Neural cell (in vitro differentiated cells): ENCODE measurements at regions not wholly inside any gene's neighbourhood (a gene's known extent, or its start where the extent isn't known, plus 50 kb on each side); places are given as distances from the start of the nearest gene placed in this dataset.
A peak's percentile ranks its signal among the peaks of the same experiment; 100 is the strongest.

Source experiments
- H2AFZ ChIP-seq: fragments of 200-600, 300-800 bp; sonication (generic), shearing (Covaris generic); 2 replicates; pipeline ENCODE4 v1.6.0; 2014; ENCODE audit warnings: low read depth, mild to moderate bottlenecking, antibody characterized with exemption, low read length, moderate library complexity
- H3F3A ChIP-seq: fragments of 200-600 bp; shearing (Covaris generic); 2 replicates; pipeline ENCODE4 v1.6.1; 2016; ENCODE audit warnings: mild to moderate bottlenecking, moderate library complexity, mixed read lengths, antibody characterized with exemption, low read length; ENCODE audit not compliant: insufficient read depth, poor library complexity, severe bottlenecking
- H3K27ac ChIP-seq: fragments of 200-600, 300-800 bp; sonication (generic), shearing (Covaris generic); 2 replicates; pipeline ENCODE4 v1.5.1; 2014; ENCODE audit warnings: mild to moderate bottlenecking, low read length, moderate library complexity
- H3K27me3 ChIP-seq: fragments of 300-800, 200-600 bp; sonication (generic), shearing (Covaris generic); 2 replicates; pipeline ENCODE4 v1.6.0; 2014; ENCODE audit warnings: mild to moderate bottlenecking, low read depth, low read length, moderate library complexity; ENCODE audit not compliant: insufficient read depth
- H3K36me3 ChIP-seq: fragments of 300-800, 200-600 bp; sonication (generic), shearing (Covaris generic); 2 replicates; pipeline ENCODE4 v1.5.1; 2014; ENCODE audit warnings: mild to moderate bottlenecking, antibody characterized with exemption, low read length, moderate library complexity; ENCODE audit not compliant: insufficient read depth
- H3K4me2 ChIP-seq: fragments of 300-800, 200-600 bp; sonication (generic), shearing (Covaris generic); 2 replicates; pipeline ENCODE4 v1.6.0; 2014; ENCODE audit warnings: mild to moderate bottlenecking, low read length
- H3K4me3 ChIP-seq: fragments of 300-800, 200-600 bp; sonication (generic), shearing (Covaris generic); 2 replicates; pipeline ENCODE4 v1.5.1; 2014; ENCODE audit warnings: mild to moderate bottlenecking, low read length, moderate library complexity
- H3K79me2 ChIP-seq: fragments of 200-600 bp; shearing (Covaris generic); replicated peaks from 2 replicates; pipeline ENCODE4 v1.6.0; 2014; ENCODE audit warnings: mild to moderate bottlenecking, low read length, moderate library complexity; ENCODE audit not compliant: insufficient read depth
- H3K9ac ChIP-seq: fragments of 300-800, 200-600 bp; sonication (generic), shearing (Covaris generic); 2 replicates; pipeline ENCODE4 v1.6.1; 2016; ENCODE audit warnings: mild to moderate bottlenecking, low read length, mixed read lengths
- H3K9me2 ChIP-seq: fragments of 200-600 bp; shearing (Covaris generic); 2 replicates; pipeline ENCODE4 v1.6.1; 2016; ENCODE audit warnings: mild to moderate bottlenecking, low read length, mixed read lengths; ENCODE audit not compliant: insufficient read depth
- H3K9me3 ChIP-seq: fragments of 200-600, 300-800 bp; sonication (generic), shearing (Covaris generic); 2 replicates; pipeline ENCODE4 v1.6.1; 2016; ENCODE audit warnings: mild to moderate bottlenecking, mixed run types, low read length, moderate library complexity, mixed read lengths
- H4K20me1 ChIP-seq: fragments of 200-600 bp; shearing (Covaris generic); 2 replicates; pipeline ENCODE4 v1.6.1; 2016; ENCODE audit warnings: mild to moderate bottlenecking, mixed run types; ENCODE audit not compliant: insufficient read depth
- EP300 ChIP-seq: fragments of 450-650 bp; conservative IDR thresholded peaks from 2 replicates; pipeline ENCODE4 v1.6.1; 2014; ENCODE audit warnings: antibody characterized with exemption, mild to moderate bottlenecking, moderate library complexity; ENCODE audit not compliant: poor library complexity, severe bottlenecking
- EZH2 ChIP-seq: fragments of 200-600, 300-800 bp; shearing (Covaris generic), sonication (generic); IDR thresholded peaks from 2 replicates; pipeline ENCODE4 v1.6.1; 2014; ENCODE audit warnings: antibody characterized with exemption, low read length, borderline replicate concordance, mild to moderate bottlenecking; ENCODE audit not compliant: insufficient read depth, poor library complexity, severe bottlenecking
- MXI1 ChIP-seq: fragments of 450-650 bp; conservative IDR thresholded peaks from 2 replicates; pipeline ENCODE4 v1.6.1; 2014; ENCODE audit warnings: antibody characterized with exemption, mild to moderate bottlenecking; ENCODE audit not compliant: poor library complexity, severe bottlenecking
- POLR2AphosphoS5 ChIP-seq: IDR thresholded peaks from 2 replicates; pipeline ENCODE4 v1.6.1; 2012
- RAD21 ChIP-seq: fragments of 450-650 bp; conservative IDR thresholded peaks from 2 replicates; pipeline ENCODE4 v1.6.1; 2014; ENCODE audit warnings: antibody characterized with exemption, mild to moderate bottlenecking, moderate library complexity
- SMC3 ChIP-seq: fragments of 450-650 bp; conservative IDR thresholded peaks from 2 replicates; pipeline ENCODE4 v1.6.1; 2014; ENCODE audit warnings: antibody characterized with exemption, mild to moderate bottlenecking, moderate library complexity; ENCODE audit not compliant: poor library complexity
- TAF1 ChIP-seq: IDR thresholded peaks from 2 replicates; pipeline ENCODE4 v1.6.1; 2012; ENCODE audit warnings: low read depth
- TF ChIP-seq, protein P1 (sequence below): IDR thresholded peaks from 2 replicates; pipeline ENCODE4 v1.6.1; 2012; ENCODE audit warnings: borderline replicate concordance
- TF ChIP-seq, protein P2 (sequence below): fragments of 450-650 bp; IDR thresholded peaks from 2 replicates; pipeline ENCODE4 v1.5.1; 2014; ENCODE audit warnings: antibody characterized with exemption, mild to moderate bottlenecking, moderate library complexity; ENCODE audit not compliant: poor library complexity, severe bottlenecking

- Histone ChIP-seq H3K4me2 (no peak overlapping the region), H3K27ac (no peak overlapping the region), H3K36me3 (no peaks in the 10 kb centered on the region), H3K4me3 (no peak overlapping the region), H3K9me3 (no peaks in the 10 kb centered on the region), H3K79me2 (no peaks in the 10 kb centered on the region), H4K20me1 (no peaks in the 10 kb centered on the region), H3K9ac (no peak overlapping the region), H3F3A (no peaks in the 10 kb centered on the region), H3K27me3 (no peaks in the 10 kb centered on the region), H3K9me2 (no peaks in the 10 kb centered on the region), H2AFZ (no peak overlapping the region)
- no peak for TF ChIP-seq POLR2AphosphoS5
- TF ChIP-seq EZH2 = no peak
- no peak for TF ChIP-seq RAD21
- TF ChIP-seq, protein P1, sequence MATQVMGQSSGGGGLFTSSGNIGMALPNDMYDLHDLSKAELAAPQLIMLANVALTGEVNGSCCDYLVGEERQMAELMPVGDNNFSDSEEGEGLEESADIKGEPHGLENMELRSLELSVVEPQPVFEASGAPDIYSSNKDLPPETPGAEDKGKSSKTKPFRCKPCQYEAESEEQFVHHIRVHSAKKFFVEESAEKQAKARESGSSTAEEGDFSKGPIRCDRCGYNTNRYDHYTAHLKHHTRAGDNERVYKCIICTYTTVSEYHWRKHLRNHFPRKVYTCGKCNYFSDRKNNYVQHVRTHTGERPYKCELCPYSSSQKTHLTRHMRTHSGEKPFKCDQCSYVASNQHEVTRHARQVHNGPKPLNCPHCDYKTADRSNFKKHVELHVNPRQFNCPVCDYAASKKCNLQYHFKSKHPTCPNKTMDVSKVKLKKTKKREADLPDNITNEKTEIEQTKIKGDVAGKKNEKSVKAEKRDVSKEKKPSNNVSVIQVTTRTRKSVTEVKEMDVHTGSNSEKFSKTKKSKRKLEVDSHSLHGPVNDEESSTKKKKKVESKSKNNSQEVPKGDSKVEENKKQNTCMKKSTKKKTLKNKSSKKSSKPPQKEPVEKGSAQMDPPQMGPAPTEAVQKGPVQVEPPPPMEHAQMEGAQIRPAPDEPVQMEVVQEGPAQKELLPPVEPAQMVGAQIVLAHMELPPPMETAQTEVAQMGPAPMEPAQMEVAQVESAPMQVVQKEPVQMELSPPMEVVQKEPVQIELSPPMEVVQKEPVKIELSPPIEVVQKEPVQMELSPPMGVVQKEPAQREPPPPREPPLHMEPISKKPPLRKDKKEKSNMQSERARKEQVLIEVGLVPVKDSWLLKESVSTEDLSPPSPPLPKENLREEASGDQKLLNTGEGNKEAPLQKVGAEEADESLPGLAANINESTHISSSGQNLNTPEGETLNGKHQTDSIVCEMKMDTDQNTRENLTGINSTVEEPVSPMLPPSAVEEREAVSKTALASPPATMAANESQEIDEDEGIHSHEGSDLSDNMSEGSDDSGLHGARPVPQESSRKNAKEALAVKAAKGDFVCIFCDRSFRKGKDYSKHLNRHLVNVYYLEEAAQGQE = no peak
- TF ChIP-seq, protein P2, sequence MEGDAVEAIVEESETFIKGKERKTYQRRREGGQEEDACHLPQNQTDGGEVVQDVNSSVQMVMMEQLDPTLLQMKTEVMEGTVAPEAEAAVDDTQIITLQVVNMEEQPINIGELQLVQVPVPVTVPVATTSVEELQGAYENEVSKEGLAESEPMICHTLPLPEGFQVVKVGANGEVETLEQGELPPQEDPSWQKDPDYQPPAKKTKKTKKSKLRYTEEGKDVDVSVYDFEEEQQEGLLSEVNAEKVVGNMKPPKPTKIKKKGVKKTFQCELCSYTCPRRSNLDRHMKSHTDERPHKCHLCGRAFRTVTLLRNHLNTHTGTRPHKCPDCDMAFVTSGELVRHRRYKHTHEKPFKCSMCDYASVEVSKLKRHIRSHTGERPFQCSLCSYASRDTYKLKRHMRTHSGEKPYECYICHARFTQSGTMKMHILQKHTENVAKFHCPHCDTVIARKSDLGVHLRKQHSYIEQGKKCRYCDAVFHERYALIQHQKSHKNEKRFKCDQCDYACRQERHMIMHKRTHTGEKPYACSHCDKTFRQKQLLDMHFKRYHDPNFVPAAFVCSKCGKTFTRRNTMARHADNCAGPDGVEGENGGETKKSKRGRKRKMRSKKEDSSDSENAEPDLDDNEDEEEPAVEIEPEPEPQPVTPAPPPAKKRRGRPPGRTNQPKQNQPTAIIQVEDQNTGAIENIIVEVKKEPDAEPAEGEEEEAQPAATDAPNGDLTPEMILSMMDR = peak; percentile 46
- TF ChIP-seq SMC3 = peak; percentile 21
- TF ChIP-seq MXI1 = no peak
- TF ChIP-seq TAF1 = no peak
- TF ChIP-seq EP300 = no peak
Measured at GRCh38 chr6:84346372-84346771, 118.9 kb upstream of the CEP162 start.

DNA sequence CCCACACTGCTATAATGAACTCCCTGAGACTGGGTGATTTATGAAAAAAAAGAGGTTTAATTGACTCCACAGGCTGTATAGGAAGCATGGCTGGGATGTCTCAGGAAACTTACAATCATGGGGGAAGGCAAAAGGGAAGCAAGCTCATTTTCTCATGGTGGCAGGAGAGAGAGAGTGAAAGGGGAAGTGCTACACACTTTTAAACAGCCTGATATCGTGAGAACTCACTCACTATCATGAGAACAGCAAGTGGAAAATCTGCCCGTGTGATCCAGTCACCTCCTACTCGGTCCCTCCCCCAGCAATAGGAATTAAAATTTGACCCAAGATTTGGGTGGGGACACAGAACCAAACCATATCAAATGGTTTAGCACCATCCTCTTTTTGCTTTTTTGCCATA is 116.6 kb upstream of the CEP162 start:
- H3K79me2 ChIP-seq = no peaks in the 10 kb centered on the region
- no peak overlapping the region for H3K27ac ChIP-seq
- H3F3A ChIP-seq = no peaks in the 10 kb centered on the region
- H4K20me1 ChIP-seq = no peaks in the 10 kb centered on the region
- no peaks in the 10 kb centered on the region for H3K27me3 ChIP-seq
- no peaks in the 10 kb centered on the region for H3K36me3 ChIP-seq
- TF ChIP-seq POLR2AphosphoS5 (no peak), EZH2 (no peak), SMC3 (no peak), EP300 (no peak)
- TF ChIP-seq, protein P1 = no peak
- no peak overlapping the region for H3K9ac ChIP-seq
- H3K9me2 ChIP-seq = no peaks in the 10 kb centered on the region
- no peaks in the 10 kb centered on the region for H3K9me3 ChIP-seq
- no peak overlapping the region for H3K4me2 ChIP-seq
- H2AFZ ChIP-seq = no peak overlapping the region
- no peak overlapping the region for H3K4me3 ChIP-seq
